GM19240 (cell line): ENCODE measurements at regions not wholly inside any gene's neighbourhood (a gene's known extent, or its start where the extent isn't known, plus 50 kb on each side); places are given as distances from the start of the nearest gene placed in this dataset.
"Not testable (repeated sequence)": the region's sequence is repeated elsewhere in the genome, so short reads cannot be mapped to it uniquely, and the experiment has no call there.

Experiments
- DNase-seq: peaks from one replicate; pipeline ENCODE4 v3.0.0; 2011; ENCODE audit warnings: low spot score; ENCODE audit not compliant: insufficient read length

DNA sequence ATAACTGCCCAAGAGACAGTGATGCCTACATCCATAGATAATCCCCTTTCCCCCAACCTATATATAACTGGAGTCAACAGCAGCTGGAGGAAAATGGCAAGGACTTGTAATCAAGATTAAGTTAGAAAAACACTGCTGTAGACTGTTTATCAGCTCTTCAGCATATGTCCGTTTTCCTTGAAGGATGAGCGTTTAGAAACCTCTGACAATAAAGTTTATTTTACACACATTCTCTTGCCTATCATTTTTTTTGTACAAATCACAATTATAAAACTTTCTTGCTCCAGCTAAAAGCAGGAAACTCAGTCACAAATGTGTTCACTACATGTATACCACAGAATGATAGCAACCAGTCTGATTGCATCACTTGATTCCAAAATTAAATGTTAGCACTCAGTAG is 50.8 kb downstream of the PPIAL4G start:
- not testable (repeated sequence) for DNase-seq

DNA sequence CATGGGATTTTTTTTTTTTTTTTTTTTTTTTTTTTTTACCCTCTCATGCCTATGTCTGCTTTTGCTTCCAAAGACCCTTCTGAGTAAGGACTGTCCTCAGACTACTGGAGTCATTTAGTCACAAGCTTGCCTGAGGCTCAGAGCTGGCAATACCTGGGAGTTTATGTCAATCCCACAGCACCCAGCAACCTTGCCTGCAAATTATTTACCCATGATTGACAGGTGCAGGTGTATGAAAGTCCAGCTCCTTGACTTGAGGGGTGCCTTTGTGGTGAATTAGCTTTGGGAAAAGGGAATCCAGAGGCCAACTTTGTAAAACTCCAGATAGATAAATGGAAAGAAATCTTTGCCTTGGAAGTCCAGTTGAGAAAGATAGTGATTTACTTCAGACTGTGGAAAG is 53.2 kb downstream of the PPIAL4G start:
- not testable (repeated sequence) for DNase-seq

DNA sequence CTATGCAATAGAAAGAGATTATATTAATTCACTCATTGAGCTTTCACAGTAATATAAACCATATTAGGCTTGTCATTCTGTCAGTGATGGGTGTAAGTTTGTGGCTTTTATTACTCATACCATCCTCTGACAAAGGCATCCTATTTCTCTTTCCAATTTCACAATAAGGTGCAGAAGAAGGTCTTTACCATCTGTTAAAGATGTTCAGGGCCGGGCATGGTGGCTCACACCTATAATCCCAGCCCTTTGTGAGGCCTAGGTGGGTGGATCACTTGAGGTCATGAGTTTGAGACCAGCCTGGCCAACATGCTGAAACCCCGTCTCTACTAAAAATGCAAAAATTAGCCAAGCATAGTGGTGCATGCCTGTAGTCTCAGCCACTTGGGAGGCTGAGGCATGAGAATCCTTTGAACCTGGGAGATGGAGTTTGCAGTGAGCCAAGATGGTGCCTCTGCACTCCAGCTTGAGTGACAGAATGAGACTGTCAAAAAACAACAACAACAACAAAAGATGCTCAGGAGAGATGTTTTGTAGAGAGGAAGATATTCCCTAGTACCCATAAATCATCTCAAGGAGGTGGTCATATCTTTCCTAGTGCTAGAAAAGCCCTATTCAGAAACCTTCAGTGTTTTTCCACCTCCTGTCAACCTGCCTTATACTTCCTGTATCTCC is 56.0 kb downstream of the PPIAL4G start:
- DNase-seq, result not testable (repeated sequence)

DNA sequence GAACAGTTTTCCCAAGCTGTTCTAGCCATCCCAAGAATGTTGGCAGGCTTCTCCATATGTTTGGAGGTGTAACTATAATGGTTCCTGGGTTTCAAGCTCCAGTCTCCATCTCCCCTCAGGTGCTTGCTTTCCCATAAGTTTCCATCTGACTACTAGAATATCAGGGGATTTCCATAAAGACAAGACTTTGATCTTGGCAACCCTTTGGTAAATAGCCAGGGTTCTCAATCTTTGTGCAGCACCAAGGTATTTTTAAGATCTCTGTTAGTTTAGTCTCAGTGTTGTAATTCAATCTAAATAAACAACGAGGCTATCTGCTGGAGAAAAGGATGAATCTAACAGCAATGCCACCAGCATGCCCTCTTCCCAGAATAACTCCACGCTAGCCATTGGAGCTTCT is 56.7 kb downstream of the PPIAL4G start:
- DNase-seq, result not testable (repeated sequence)

DNA sequence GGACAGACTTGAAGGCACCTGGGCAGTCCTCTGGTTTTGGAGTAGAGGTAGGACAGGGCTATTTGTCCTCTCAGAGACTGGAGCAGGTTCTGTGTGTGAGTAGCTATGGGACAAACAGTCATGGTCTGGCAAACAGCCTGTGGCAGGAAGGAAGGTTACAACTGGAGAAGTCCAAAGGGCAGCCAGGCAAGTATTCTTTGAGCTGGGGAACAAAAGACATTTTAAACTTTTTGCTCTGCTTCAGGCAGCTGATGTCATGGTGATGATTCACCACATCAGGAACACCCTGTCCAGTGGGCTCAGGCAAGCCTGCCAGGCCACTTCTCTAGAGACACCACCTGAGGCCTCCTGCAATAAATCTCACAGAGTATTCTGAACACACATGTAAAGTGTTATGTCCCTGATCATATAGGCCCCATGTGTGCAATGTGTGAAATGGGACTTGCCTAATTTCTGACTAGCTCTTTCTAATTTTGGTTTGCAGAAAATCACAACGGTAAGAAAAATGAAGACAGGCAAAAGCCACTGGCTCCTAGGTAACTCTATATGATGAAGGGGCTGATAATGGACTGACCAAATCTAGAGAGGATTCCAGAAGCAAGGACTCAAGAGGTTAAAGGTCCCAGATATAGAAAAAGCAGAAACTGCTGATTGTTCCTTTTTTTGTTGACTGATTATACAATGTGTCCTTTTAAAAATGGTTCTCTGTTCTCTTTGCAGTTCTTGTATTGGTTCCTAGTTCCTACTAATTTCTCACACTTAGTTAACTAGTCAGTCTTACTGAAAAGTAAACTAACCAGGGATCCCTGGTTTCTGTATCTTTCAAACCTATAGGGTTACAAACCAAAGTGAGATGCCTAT is 58.7 kb downstream of the PPIAL4G start:
- not testable (repeated sequence) for DNase-seq

DNA sequence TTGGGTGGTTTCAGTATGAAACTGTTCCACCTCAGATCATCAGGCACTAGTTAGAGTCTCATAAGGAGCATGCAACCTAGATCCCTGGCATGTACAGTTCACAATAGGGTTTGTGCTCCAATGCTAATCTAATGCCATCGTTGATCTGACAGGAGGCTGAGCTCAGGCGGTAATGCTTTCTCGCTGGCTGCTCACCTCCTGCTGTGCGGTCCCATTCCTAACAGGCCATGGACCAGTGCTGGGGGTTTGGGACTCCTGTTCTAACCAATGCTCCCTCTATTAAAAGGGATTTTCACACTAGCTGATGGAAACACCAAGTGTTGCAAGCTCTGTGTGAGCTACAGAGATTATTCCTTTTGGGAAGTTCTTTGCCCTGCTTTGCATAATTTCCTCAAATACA is 60.2 kb downstream of the PPIAL4G start:
- DNase-seq, result not testable (repeated sequence)

DNA sequence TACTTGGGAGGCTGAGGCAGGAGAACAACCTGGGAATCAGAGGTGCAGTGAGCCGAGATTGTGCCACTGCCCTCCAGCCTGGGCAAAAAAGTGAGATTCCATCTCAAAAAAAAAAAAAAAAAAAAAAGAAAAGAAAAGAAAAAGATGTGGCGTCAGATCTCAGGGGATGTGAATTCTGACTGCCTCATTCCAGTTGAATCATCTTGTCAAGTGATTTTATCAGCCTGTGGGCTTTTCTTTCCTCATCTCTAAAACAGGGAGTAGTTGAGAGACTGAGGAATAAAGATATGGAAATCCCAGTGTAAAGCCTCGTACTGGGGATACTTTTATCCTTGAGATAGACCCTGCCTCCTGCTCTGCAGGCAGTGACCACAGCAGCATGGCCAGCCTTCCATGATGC is 65.9 kb downstream of the PPIAL4G start:
- not testable (repeated sequence) for DNase-seq

DNA sequence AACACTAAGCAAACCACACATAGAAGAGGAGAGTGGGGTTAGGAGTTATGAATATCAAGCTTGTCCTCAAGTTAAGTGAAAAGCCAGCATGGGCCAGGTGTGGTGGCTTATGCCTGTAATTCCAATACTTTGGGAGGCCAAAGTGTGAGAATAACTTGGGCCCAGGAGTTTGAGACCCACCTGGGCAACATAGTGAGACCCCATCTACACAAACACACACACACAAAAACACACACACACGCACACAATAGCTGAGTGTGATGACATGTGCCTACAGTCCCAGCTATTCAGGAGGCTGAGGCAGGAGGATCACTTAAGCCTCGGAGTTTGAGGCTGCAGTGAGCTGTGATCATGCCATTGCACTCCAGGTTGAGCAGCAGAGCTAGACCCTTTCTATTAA is 69.7 kb downstream of the PPIAL4G start:
- not testable (repeated sequence) for DNase-seq

DNA sequence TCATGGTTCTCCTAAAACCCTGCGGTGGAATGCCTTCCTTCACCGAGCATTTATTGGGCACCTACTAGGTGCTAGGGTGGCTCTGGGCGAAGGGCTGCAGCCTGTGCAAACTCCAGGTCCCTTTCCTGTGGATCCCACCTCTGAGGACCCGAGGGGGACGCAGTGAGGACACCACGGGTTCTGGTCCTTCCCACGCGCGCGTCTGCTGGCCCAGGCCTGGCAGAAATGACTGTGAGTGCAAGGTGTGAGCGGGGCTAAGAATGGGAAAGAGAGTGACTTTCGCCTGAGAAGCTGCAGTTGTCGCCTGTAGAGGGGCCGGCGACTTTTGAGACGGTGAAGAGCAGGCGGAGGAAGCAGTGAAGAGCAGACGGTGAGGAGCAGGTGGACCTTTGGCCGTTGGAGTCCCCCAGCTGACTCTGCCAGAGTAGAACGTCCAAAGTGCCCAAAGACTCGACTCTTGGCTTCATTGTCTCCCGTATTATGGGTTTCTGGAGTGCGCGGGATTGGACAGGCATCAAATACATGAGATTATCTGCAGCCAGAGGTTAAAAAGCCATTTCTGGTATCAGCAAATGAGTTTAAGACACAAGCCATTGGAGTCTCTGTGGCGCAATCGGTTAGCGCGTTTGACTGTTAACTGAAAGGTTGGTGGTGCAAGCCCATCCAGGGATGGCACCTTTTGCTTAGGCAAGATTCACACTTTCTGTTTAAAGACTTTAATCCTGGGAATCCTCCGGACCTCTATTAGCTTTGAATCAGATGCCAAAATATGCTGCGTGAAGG is 78.1 kb downstream of the PPIAL4G start:
- DNase-seq, result not testable (repeated sequence)

DNA sequence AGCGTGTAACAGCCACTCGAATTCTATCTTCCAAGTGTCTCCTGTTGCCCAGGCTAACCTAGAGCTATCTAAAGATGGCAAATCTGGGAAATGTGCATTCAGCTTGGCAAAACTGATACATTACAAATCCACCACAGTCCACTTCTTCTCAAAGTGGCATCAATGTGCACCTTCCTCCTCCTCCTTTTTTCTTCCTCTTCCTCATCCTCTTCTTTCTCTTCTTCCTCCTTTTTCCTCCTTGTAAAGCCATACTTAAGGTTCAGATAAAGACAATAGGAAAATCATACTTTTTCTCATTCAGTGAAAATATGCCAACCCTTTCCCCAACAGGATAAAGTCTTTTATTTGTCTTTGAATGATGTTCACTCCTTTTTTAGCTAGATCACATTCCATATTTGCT is 79.2 kb downstream of the PPIAL4G start:
- not testable (repeated sequence) for DNase-seq

DNA sequence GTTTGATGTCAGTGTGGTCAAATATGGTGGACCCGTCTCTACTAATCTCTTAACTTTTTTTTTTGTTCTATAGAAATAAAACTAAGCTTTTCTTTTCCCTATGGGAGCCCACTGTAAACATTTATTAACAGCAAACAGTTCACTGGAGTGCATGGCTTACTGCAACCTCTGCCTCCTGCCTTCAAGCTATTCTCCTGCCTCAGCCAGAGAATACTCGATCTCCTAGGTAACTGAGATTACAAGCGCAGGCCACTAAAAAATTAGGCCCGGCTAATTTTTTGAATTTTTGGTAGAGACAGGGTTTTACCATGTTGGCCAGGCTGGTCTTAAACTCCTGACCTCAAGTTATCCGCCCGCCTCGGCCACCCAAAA is 80.0 kb downstream of the PPIAL4G start:
- not testable (repeated sequence) for DNase-seq

DNA sequence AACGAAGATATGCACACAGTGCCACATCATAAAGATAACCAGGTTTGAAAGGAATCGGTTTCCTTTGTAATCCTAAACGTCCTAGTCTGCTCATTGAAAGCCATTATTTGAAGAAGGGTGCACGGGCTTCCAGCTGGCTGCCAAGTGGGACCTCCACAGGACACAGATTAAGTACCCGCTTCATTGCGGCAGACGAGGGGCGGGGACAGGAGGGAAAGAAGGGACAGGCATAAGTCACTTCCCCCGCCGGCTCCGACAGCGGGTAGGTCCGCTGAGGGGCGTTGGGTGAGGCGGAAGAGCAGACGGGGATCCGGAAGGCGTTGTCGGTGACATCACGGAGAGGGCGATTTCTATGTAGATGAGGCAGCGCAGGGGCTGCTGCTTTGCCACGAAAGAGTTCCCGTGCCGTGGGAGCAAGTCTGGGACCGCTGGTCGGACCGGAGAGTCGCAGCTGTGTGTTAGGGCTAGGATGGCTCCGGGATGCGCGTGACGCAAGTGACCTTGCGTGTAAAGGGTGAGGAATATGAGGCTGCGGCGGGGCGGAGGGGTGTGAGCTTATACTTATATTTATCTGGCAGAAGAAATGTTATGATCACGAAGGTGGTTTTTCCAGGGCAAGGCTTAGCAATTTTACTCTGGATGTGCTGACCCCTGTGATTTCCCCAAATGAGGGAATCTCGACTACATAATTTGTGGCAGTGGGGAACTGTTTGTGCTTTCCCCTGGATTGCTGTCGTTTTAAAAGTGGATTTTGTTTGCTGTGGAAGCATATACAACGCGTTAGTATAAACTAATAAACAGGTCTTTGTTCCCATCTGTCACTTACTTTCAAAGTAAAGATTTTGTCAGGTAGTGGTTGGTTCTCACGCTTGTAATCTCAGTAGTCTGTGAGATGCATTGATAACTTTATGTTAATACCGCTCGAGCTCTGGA is 80.7 kb downstream of the PPIAL4G start:
- peak; percentile 23 for DNase-seq

DNA sequence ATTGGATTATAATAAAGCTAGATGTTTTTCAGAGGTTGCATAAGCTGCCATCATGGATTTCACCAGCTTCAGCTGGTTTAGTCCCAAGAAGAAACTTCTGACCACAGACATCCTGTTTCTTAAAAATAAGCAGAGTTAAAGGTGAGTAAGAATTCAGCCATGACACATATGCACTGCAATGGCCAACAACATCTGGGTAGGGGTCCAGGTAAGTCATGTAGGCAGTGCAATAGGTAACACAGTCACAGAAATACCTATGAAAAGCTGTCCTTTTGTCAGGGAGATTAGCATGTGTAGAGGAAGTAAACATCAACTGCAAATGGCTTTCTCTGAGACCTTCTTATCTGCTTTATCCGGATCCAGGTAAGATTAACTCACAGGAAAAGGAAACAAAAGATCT is 85.6 kb downstream of the PPIAL4G start:
- not testable (repeated sequence) for DNase-seq

DNA sequence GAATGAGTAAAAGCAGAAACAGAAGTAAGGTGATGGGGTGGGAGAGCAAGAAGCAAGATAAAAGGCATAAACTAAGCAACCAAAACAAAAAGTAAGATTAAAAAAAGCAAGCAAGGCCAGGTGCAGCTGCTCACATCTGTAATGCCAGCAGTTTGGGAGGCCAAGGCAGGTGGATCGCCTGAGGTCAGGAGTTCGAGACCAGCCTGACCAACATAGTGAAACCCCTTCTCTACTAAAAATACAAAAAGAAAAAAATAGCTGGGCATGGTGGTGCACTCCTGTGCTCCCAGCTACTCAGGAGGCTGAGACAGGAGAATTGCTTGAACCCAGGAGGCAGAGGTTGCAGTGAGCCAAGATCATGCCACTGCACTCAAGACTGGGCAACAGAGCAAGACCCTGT is 90.6 kb downstream of the PPIAL4G start:
- not testable (repeated sequence) for DNase-seq

DNA sequence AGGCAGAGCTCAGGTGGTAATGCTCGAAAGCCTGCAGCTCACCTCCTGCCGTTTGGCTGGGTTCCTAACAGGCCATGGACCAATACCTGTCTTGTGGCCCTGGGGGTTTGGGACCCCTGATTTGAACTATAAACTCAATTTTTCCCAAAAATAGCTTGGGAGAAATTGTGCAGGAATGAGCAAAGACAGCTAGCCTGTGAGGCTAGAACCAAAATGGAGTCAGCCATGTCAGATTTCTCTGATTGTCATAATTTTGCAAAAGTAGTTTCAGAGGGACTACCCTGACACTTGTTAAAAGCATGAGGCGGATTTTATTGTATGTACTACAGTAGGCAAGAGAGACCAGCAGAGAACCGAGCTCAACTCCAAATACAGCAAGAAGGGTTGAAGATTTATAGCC is 91.8 kb downstream of the PPIAL4G start:
- DNase-seq, result not testable (repeated sequence)

DNA sequence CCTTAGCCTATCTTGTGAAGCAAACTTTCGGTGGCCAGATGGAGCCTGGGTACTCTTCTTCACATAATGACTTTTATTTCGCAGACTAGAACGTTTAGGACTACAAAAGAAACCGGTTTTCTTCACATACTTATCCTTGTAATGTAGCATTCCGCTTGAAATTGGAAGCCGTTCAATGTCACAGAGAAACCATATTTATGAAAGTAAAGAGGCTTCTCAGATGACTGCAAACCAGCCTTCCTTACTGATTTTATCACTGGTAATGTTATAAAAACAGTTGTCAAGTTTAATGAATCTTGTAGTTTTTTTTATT is 94.1 kb downstream of the PPIAL4G start:
- DNase-seq, result no peak

DNA sequence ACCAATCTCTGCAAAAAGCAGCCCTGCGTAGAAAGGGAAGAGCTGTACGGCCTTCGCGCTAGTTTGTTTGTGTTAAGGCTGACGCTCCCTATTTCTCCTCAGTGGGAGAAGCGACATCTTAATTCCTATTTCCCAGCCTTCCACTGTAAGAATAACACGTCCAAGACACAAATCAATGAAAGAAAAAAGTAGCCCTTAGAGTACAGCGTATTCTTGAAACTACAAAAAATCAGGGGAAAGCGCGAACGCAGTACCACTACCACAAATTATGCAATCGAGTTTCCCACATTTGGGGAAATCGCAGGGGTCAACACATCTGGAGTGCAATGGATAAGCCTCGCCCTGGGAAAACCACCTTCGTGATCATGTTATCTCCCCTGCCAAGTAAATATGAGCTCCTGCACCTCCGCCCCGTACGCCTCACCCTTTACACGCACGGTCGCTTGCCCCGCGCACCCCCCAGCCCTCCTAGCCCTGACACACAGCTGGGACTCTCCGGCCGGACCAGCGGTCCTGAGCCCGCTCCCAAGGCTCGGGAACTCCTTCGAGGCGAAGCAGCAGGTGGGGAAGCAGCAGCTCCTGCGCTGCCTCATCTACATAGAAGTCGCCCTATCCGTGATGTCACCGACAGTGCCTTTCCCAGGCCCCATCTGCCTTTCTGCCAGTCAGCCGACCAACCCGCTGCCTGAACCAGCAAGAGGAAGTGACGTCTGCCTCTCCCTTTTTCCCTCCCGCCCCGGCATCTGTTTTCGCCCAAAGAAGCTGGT is 94.7 kb downstream of the PPIAL4G start:
- peak; percentile 78 for DNase-seq

DNA sequence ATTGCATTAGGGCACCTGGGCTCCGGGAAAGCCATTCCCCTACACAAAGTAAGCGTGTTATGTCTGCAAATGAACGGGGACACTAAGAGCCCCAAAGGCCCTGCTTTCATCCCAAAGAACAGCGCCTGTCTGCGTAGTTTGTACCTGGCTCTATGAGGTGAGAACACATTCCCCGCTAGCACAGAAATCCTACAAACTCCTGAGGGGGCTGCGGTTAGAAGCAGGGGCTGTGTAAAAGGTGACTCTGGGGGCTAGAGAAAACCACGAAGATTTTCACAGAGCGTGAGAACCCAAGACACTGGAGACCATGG is 95.2 kb downstream of the PPIAL4G start:
- not testable (repeated sequence) for DNase-seq

DNA sequence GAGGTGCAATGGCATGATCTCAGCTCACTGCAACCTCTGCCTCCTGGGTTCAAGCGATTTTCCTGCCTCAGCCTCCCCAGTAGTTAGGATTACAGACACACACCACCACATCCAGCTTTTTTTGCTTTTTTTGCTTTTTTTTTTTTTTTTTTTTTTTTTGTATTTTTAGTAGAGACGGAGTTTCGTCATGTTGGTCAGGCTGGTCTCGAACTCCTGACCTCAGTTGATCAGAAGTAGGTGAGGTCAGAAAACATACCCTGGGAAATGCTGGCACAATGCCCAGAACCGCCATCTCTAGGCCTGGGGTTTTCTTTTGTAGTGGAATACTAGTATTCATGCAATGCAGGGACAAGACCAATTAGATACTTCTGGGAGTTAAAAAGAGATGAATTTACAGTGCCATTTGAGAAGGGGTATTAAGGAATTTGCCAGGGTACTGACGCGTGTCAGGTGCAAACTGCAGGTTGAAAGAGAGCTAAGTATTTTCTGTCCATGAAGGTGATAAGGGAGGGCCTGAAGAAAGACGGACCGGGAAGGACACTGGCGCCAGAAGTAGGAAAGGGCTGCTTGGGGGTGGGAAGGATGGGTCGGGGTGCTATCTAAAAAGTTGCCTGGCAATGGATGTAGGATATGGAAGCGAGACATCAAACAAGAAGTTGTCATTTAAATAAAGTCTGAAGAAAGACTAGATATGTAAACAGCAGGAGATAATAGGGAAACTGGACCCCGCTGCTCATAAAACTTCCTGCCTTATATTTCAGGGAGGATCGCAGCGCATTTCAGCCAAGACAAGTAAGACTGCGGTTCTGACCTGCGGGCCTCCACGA is 95.8 kb downstream of the PPIAL4G start:
- DNase-seq, result not testable (repeated sequence)

DNA sequence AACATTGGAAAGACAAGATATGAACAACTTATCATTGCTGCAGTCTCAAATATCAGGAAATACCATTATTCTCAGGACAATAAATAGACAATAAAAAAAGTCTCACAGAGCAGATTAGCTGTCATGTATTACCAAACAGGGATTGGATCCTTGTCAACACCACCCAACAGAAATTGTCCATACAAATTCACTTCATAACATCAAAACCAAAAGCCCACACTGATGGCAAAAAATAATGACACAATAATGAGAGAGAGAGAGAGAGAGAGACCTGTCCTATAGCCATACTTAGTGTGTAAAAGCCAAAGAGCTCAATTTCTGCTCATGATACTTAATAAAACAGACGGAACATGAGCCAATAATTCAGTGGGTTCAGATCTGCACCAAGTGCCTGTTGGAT is 96.5 kb downstream of the PPIAL4G start:
- no peak for DNase-seq
